GM12878 (cell line): ENCODE measurements at regions not wholly inside any gene's neighbourhood (a gene's known extent, or its start where the extent isn't known, plus 50 kb on each side); places are given as distances from the start of the nearest gene placed in this dataset.

Source experiments
- ATAC-seq: fragments of 200-7000 bp; cut with Tn5 transposase; 3 replicates; pipeline ENCODE4 v1.9.1; 2020; ENCODE audit warnings: mild to moderate bottlenecking, moderate library complexity
- BruUV-seq: library from RNA; stranded (reverse); fragments of 400-500 nt; replicated peaks from 2 replicates; lab custom pipeline; 2021; lab: Mats Ljungman, UMichigan
- CTCF ChIA-PET: fragments of 300-600 bp; sonication (Branson Sonifier 250); formaldehyde crosslinking; extraction: SDS; loops from one replicate; lab custom pipeline; 2021; ENCODE audit warnings: inconsistent platforms; lab: Yijun Ruan, JAX
- POLR2A ChIA-PET: fragments of 350-600 bp; formaldehyde crosslinking; extraction: SDS; loops from one replicate; lab custom pipeline; 2021; ENCODE audit warnings: inconsistent platforms; lab: Charles Lee
- RAD21 ChIA-PET: fragments of 300-600 bp; sonication (Branson Sonifier 250); formaldehyde crosslinking; loops from one replicate; lab custom pipeline; 2023; ENCODE audit warnings: antibody characterized with exemption; ENCODE audit not compliant: unreplicated experiment; lab: Charles Lee
- SMC1A ChIA-PET: fragments of 300-600 bp; sonication (Branson Sonifier 250); formaldehyde crosslinking; loops from one replicate; lab custom pipeline; 2023; ENCODE audit not compliant: unreplicated experiment, uncharacterized antibody; lab: Charles Lee
- DNase-seq: peaks from one replicate; pipeline ENCODE4 v3.0.0-alpha.2; 2011; ENCODE audit warnings: low read depth, low spot score
- FAIRE-seq: peaks from 3 replicates; lab custom pipeline; 2011; peaks lifted over from hg19 to GRCh38; lab: Jason Lieb, UNC
- H2AFZ ChIP-seq: 2 replicates; pipeline ENCODE4 v1.6.0; 2011; ENCODE audit warnings: low read depth, low read length, control low read depth; ENCODE audit not compliant: control insufficient read depth
- H3K27ac ChIP-seq: 2 replicates; pipeline ENCODE4 v1.5.1; 2011; ENCODE audit warnings: control low read depth; ENCODE audit not compliant: control insufficient read depth, insufficient read depth
- H3K27me3 ChIP-seq, 2 experiments: replicated peaks in 1 of 2; 2 replicates each; pipeline versions ENCODE4 v1.6.0 to v1.6.1; 2011; ENCODE audit warnings: low read length in 1 of 2; ENCODE audit not compliant: control insufficient read depth in 2 of 2, insufficient read depth in 2 of 2
- H3K36me3 ChIP-seq, 2 experiments: 2 replicates each; pipeline ENCODE4 v1.5.1; 2011; ENCODE audit warnings: low read length in 1 of 2; ENCODE audit not compliant: control insufficient read depth in 2 of 2, insufficient read depth in 2 of 2
- H3K4me1 ChIP-seq: 2 replicates; pipeline ENCODE4 v1.6.1; 2011; ENCODE audit warnings: mild to moderate bottlenecking, low read length, moderate library complexity, mixed read lengths; ENCODE audit not compliant: control insufficient read depth, insufficient read depth
- H3K4me2 ChIP-seq: 2 replicates; pipeline ENCODE4 v1.6.0; 2011; ENCODE audit warnings: control low read depth; ENCODE audit not compliant: control insufficient read depth, insufficient read depth
- H3K4me3 ChIP-seq: fragments of 200-600 bp; sonication (generic); 2 replicates; pipeline ENCODE4 v1.5.1; 2016
- H3K79me2 ChIP-seq: 2 replicates; pipeline ENCODE4 v1.6.0; 2011; ENCODE audit warnings: low read length; ENCODE audit not compliant: control insufficient read depth, insufficient read depth
- H3K9ac ChIP-seq: 2 replicates; pipeline ENCODE4 v1.8.0; 2011; ENCODE audit warnings: low read length, control low read depth, mixed read lengths; ENCODE audit not compliant: control insufficient read depth, insufficient read depth
- H3K9me3 ChIP-seq: replicated peaks from 3 replicates; pipeline ENCODE4 v1.5.1; 2011; ENCODE audit warnings: mild to moderate bottlenecking, low read length; ENCODE audit not compliant: control insufficient read depth, insufficient read depth
- H4K20me1 ChIP-seq: 2 replicates; pipeline ENCODE4 v1.6.0; 2011; ENCODE audit not compliant: control insufficient read depth, insufficient read depth
- CBX3 ChIP-seq: fragments of 200-600 bp; sonication (generic); IDR thresholded peaks from 2 replicates; pipeline ENCODE4 v1.6.1; 2016; ENCODE audit warnings: low read depth, borderline replicate concordance
- CREB1 ChIP-seq: IDR thresholded peaks from 2 replicates; pipeline ENCODE4 v1.6.1; 2012; ENCODE audit warnings: low read depth, mild to moderate bottlenecking, inconsistent platforms
- CREM ChIP-seq: IDR thresholded peaks from 2 replicates; pipeline ENCODE4 v1.6.1; 2014; ENCODE audit warnings: antibody characterized with exemption, low read depth
- EED ChIP-seq: sonication (generic); IDR thresholded peaks from 2 replicates; pipeline ENCODE4 v1.6.1; 2016; ENCODE audit warnings: antibody characterized with exemption, low read depth
- EZH2 ChIP-seq: IDR thresholded peaks from 2 replicates; pipeline ENCODE4 v1.6.1; 2012; ENCODE audit warnings: low read depth, mild to moderate bottlenecking, control low read depth, inconsistent platforms, low read length, borderline replicate concordance; ENCODE audit not compliant: control insufficient read depth
- HDAC2 ChIP-seq: fragments of 200-600 bp; sonication (generic); IDR thresholded peaks from 2 replicates; pipeline ENCODE4 v1.6.1; 2017
- NR2C2 ChIP-seq: IDR thresholded peaks from 2 replicates; pipeline ENCODE4 v1.6.1; 2011; ENCODE audit warnings: borderline replicate concordance, low read depth; ENCODE audit not compliant: control insufficient read depth, insufficient read length
- NRF1 ChIP-seq: conservative IDR thresholded peaks from 2 replicates; pipeline ENCODE4 v1.6.1; 2011; ENCODE audit warnings: mild to moderate bottlenecking, low read depth, low read length, improper control_type of control experiment
- PML ChIP-seq: IDR thresholded peaks from 2 replicates; pipeline ENCODE4 v1.6.1; 2012; ENCODE audit warnings: low read length, inconsistent platforms
- POU2F2 ChIP-seq: IDR thresholded peaks from 3 replicates; pipeline ENCODE4 v1.6.1; 2011; ENCODE audit warnings: low read depth, mild to moderate bottlenecking, low read length, borderline replicate concordance
- RAD21 ChIP-seq: IDR thresholded peaks from 2 replicates; pipeline ENCODE4 v1.6.1; 2011; ENCODE audit warnings: mild to moderate bottlenecking, low read depth, low read length, moderate library complexity; ENCODE audit not compliant: insufficient read depth
- SKIL ChIP-seq: fragments of 450-650 bp; IDR thresholded peaks from 2 replicates; pipeline ENCODE4 v1.6.1; 2017; ENCODE audit warnings: mild to moderate bottlenecking, low read depth, inconsistent platforms; ENCODE audit not compliant: poor library complexity, severe bottlenecking
- SMC3 ChIP-seq: IDR thresholded peaks from 2 replicates; pipeline ENCODE4 v1.6.1; 2011; ENCODE audit warnings: low read length, improper control_type of control experiment, borderline replicate concordance
- STAT1 ChIP-seq: fragments of 450-650 bp; conservative IDR thresholded peaks from 2 replicates; pipeline ENCODE4 v1.6.1; 2014; ENCODE audit warnings: antibody characterized with exemption, mild to moderate bottlenecking
- TBL1XR1 ChIP-seq: IDR thresholded peaks from 2 replicates; pipeline ENCODE4 v1.6.1; 2012; ENCODE audit warnings: low read depth, low read length, improper control_type of control experiment
- whole genome bisulfite sequencing: methylation state at CpG from one replicate; pipeline ENCODE4 v1.1.6; 2016; ENCODE audit warnings: low lambda C conversion rate; ENCODE audit not compliant: insufficient replicate concordance, insufficient coverage; ENCODE audit errors: missing lambda C conversion rate; 5-methylcytosine and 5-hydroxymethylcytosine counted together
- in situ Hi-C: fragments of 300-500 bp; cut with MboI; formaldehyde crosslinking; loops from 9 replicates; pipeline ENCODE4 v1.14.3; 2018; ENCODE audit warnings: mixed read lengths
- intact Hi-C: fragments of 100-400 bp; cut with micrococcal nuclease; formaldehyde crosslinking; loops from one replicate; pipeline ENCODE4 v1.14.2; 2022; ENCODE audit not compliant: unreplicated experiment
- TF ChIP-seq, protein P1 (sequence below): IDR thresholded peaks from 2 replicates; pipeline ENCODE4 v1.6.1; 2012; ENCODE audit warnings: low read length, inconsistent platforms
- TF ChIP-seq, protein P2 (sequence below): fragments of 450-650 bp; formaldehyde crosslinking; IDR thresholded peaks from 2 replicates; pipeline ENCODE4 v1.5.0; 2022; ENCODE audit warnings: mild to moderate bottlenecking, missing genetic modification characterization

DNA sequence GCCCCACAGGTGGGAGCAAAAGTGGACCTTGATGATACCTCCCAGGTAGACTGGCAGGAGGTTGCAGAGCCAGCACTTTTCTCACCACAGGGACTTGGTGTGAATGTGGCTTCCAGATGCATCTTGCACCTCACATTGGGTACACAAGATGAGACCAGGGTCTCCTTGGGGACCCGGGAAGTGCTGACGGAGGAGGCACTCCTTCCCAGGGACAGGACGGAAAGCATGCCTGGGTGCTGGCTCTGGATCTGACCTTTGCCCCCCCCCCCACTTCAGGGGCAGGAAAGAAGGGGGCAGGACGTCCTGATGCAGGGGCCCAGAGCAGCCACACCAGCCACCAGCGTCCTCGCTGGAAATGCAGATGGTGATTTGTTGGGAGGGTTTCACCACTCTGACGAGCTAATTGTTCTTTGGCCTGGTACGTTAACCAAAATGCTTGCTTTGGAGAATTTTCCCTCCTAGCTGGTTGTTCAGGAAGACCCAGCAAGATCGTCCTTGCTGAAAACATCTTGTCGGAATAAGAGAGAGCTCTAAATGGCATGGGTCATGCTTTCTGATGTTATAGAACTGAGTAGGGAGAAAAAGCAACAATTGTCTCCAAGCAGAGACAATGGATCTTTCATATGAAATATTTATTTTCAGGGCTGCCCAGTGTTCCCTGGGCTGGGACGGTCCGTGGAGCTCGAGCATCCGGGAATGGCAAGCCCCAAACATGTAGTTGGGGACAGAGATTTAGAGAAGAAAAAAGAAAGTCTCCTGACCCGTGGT is 74.4 kb upstream of the PPARA start:
- no peak overlapping the region for H3K4me2 ChIP-seq
- ChIA-PET CTCF (no interaction called here), POLR2A (no interaction called here), SMC1A (no interaction called here), RAD21 (interaction anchor here (1.1 kb wide), 1 partner anchor 24 kb away, joined by 3 read pairs; no protein-coding TSS in a partner anchor)
- FAIRE-seq (no peak), ATAC-seq (no peak), DNase-seq (no peak)
- WGBS = 89% methylated on average over 15 of the region's 15 CpGs
- H3K27ac ChIP-seq = no peak overlapping the region
- peaks cover 0 to 3% of the 10 kb centered on the region in 2 experiments; a peak in 2 of 4 replicates for H3K27me3 ChIP-seq
- no peak overlapping the region for H3K9ac ChIP-seq
- intact Hi-C loops = no loop called here
- no peaks in the 10 kb centered on the region for H4K20me1 ChIP-seq
- H3K79me2 ChIP-seq = peaks cover 28% of the 10 kb centered on the region
- BruUV-seq = no TSS peak
- no peak overlapping the region for H2AFZ ChIP-seq
- in situ Hi-C loops = no loop called here
- no peak overlapping the region for H3K4me3 ChIP-seq
- no peaks in the 10 kb centered on the region for H3K9me3 ChIP-seq
- H3K4me1 ChIP-seq = no peaks in the 10 kb centered on the region
- no peaks in the 10 kb centered on the region for H3K36me3 ChIP-seq
- TF ChIP-seq, protein P1, sequence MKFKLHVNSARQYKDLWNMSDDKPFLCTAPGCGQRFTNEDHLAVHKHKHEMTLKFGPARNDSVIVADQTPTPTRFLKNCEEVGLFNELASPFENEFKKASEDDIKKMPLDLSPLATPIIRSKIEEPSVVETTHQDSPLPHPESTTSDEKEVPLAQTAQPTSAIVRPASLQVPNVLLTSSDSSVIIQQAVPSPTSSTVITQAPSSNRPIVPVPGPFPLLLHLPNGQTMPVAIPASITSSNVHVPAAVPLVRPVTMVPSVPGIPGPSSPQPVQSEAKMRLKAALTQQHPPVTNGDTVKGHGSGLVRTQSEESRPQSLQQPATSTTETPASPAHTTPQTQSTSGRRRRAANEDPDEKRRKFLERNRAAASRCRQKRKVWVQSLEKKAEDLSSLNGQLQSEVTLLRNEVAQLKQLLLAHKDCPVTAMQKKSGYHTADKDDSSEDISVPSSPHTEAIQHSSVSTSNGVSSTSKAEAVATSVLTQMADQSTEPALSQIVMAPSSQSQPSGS = no peak
- TF ChIP-seq, protein P2, sequence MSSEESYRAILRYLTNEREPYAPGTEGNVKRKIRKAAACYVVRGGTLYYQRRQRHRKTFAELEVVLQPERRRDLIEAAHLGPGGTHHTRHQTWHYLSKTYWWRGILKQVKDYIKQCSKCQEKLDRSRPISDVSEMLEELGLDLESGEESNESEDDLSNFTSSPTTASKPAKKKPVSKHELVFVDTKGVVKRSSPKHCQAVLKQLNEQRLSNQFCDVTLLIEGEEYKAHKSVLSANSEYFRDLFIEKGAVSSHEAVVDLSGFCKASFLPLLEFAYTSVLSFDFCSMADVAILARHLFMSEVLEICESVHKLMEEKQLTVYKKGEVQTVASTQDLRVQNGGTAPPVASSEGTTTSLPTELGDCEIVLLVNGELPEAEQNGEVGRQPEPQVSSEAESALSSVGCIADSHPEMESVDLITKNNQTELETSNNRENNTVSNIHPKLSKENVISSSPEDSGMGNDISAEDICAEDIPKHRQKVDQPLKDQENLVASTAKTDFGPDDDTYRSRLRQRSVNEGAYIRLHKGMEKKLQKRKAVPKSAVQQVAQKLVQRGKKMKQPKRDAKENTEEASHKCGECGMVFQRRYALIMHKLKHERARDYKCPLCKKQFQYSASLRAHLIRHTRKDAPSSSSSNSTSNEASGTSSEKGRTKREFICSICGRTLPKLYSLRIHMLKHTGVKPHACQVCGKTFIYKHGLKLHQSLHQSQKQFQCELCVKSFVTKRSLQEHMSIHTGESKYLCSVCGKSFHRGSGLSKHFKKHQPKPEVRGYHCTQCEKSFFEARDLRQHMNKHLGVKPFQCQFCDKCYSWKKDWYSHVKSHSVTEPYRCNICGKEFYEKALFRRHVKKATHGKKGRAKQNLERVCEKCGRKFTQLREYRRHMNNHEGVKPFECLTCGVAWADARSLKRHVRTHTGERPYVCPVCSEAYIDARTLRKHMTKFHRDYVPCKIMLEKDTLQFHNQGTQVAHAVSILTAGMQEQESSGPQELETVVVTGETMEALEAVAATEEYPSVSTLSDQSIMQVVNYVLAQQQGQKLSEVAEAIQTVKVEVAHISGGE = no peak
- TF ChIP-seq EZH2 (no peak), RAD21 (no peak), PML (no peak), EED (no peak), SKIL (no peak), CREM (no peak), NR2C2 (no peak), POU2F2 (no peak), TBL1XR1 (no peak), HDAC2 (no peak), SMC3 (no peak), CREB1 (no peak), STAT1 (no peak), NRF1 (no peak), CBX3 (no peak)
